Activated CD4-positive, alpha-beta T cell treated with anti-CD3 and anti-CD28 coated beads, Interleukin-2, Interleukin-6, amounts not matched to agents 100 ng/mL and 50 ng/mL, durations not matched to agents 16 hours and 8 hours (primary cell): ENCODE measurements at regions not wholly inside any gene's neighbourhood (a gene's known extent, or its start where the extent isn't known, plus 50 kb on each side); places are given as distances from the start of the nearest gene placed in this dataset.

Experiments used
- DNase-seq: peaks from one replicate; pipeline ENCODE4 v3.0.0-alpha.2; 2020

- DNase-seq = no peak
These were observed 69.2 kb downstream of the INHBA start for GRCh38 chr7:41633690-41634089.

- DNase-seq = peak; percentile 40
These were observed 72.1 kb downstream of the INHBA start for GRCh38 chr7:41630741-41631140.

- no peak for DNase-seq
These were observed 73.2 kb downstream of the INHBA start for GRCh38 chr7:41629711-41630111.

- DNase-seq = peak; percentile 8
These were observed 74.0 kb downstream of the INHBA start for GRCh38 chr7:41628901-41629300.

GRCh38 chr7:41627645-41628298 lies 75.1 kb downstream of the INHBA start:
- no peak for DNase-seq

GRCh38 chr7:41624818-41625217 lies 78.1 kb downstream of the INHBA start:
- no peak for DNase-seq

- no peak for DNase-seq
These were observed 80.7 kb downstream of the INHBA start for GRCh38 chr7:41621953-41622831.

GRCh38 chr7:41617987-41618386 lies 84.9 kb downstream of the INHBA start:
- DNase-seq = no peak

- DNase-seq = no peak
These were observed 90.1 kb downstream of the INHBA start for GRCh38 chr7:41612798-41613197.

- DNase-seq = no peak
These were observed 90.5 kb downstream of the INHBA start for GRCh38 chr7:41612386-41612785.

- DNase-seq = no peak
These were observed 94.4 kb downstream of the INHBA start for GRCh38 chr7:41608447-41608846.

- DNase-seq = no peak
These were observed 98.9 kb downstream of the INHBA start for GRCh38 chr7:41603985-41604384.

- DNase-seq = no peak
These were observed 103.1 kb downstream of the INHBA start for GRCh38 chr7:41599760-41600159.

GRCh38 chr7:41592794-41593193 lies 110.1 kb downstream of the INHBA start:
- no peak for DNase-seq

GRCh38 chr7:41592236-41592635 lies 110.7 kb downstream of the INHBA start:
- no peak for DNase-seq

GRCh38 chr7:41590986-41591385 lies 111.9 kb downstream of the INHBA start:
- no peak for DNase-seq

- DNase-seq = no peak
These were observed 114.5 kb downstream of the INHBA start for GRCh38 chr7:41588341-41588740.

- DNase-seq = no peak
These were observed 115.8 kb downstream of the INHBA start for GRCh38 chr7:41586931-41587640.

GRCh38 chr7:41584746-41585145 lies 118.1 kb downstream of the INHBA start:
- DNase-seq = no peak

GRCh38 chr7:41582116-41582515 lies 120.8 kb downstream of the INHBA start:
- no peak for DNase-seq

- no peak for DNase-seq
These were observed 121.8 kb downstream of the INHBA start for GRCh38 chr7:41581041-41581440.

- no peak for DNase-seq
These were observed 122.6 kb downstream of the INHBA start for GRCh38 chr7:41579961-41580935.

- no peak for DNase-seq
These were observed 124.2 kb downstream of the INHBA start for GRCh38 chr7:41578700-41579099.
